ENCODE measurements at regions not wholly inside any gene's neighbourhood (a gene's known extent, or its start where the extent isn't known, plus 50 kb on each side); places are given as distances from the start of the nearest gene placed in this dataset.

DNA sequence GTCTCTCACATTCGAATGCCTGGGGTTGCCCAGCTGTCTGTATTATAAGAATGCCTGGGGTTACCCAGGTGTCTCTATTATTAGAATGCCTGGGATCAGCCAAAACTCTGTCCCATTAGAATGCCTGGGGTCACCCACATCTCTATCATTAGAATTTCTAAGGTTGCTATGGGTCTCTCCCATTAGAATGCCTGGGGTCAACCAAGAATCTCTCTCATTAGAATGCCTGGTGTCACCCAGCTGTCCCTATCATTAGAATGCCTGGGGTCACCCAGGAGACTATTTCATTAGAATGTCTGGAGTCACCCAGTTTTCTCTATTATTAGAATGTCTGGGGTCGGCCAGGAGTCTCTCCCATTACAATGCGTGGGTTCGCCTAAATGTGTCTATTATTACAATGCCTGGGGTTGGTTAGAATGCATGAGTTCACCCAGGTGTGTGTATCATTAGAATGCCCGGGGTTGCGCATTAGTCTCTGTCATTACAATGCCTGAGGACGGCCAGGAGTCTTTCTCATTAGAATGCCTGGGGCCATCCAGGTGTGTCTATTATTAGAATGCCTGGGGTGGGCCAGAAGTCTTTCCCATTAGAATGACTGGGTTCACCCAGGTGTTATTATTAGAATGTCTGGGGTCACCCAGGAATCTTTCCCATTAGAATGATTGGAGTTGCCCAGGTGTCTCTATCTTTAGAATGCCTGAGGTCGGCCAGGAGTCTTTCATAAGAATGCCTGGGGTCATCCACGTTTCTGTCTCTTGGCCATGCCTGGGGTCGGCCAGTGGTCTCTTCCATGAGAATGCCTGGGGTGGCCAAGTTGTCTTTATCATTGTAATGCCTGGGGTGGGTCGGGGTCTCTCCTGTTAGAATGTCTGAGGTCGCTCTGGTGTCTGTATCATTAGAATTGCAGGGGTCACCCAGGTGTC is 59.6 kb downstream of the RNF187 start:
- DNase-seq (ENCODE audit: low read depth in 1 of 2, low spot score in 1 of 2), result no peak

DNA sequence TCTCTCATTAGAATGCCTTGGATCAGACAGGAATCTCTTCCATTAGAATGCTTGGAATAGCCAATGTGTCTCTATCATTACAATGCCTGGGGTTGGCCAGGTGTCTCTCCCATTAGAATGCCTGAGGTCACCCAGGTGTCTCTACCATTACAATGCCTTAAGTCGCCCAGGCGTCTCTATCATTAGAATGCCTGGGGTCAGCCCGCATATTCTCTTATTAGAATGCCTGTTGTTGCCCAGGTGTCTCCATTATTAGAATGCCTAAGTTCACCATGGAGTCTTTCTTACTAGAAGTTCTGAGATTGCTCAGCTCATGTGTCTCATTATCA is 60.2 kb downstream of the RNF187 start:
- no peak for DNase-seq (ENCODE audit: low read depth in 1 of 2, low spot score in 1 of 2)

- DNase-seq (ENCODE audit: low read depth in 1 of 2, low spot score in 1 of 2), result no peak
Measured at GRCh38 chr1:228548788-228549187, 61.6 kb downstream of the RNF187 start.

GRCh38 chr1:228552596-228553176 is 65.5 kb downstream of the RNF187 start:
- no peak for DNase-seq (ENCODE audit: low read depth in 1 of 2, low spot score in 1 of 2)

GRCh38 chr1:228554107-228554506 is 66.9 kb downstream of the RNF187 start:
- DNase-seq (ENCODE audit: low read depth in 1 of 2, low spot score in 1 of 2), result no peak

DNA sequence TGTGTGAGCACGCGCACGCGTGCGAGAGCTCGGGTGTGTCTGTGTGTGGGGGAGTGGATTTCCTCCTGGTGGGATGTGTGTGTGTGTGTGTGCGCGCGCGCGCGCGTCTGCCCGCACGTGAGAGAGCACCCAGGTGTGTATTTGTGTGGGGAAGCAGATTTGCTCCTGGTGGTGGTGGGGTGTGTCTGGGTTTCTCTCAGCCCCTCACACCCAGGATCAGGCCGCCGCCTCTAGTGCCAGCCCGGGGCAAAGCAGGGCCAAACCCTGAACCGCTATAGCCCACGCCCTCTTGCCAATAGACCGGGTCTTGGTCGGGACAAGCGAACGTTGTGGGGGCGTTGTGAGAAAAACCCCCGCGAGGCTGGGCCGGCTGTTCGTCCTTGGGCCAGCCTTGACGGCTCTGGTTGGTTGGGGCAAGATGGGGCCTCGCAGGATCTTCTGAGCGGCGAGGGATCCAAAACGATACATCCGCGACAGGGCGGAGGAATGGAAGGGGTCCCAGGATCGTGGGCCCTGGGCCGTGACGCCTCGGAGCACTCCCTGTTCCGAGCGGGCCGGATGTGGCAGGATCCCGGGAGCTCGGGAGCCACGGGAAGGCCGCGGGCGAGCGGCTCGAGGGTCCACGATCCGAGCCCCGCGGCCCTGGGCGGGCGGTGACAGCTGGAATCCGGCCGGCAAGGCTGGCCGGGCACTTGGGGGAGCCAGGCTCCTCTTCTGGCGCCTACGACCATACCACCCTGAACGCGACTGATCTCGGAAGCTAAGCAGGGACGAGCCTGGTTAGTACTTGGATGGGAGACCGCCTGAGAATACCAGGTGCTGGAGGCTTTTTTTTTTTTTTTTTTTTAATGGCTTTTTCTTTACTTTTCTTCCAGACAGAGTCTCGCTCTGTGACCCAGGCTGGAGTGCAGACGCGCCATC is 68.2 kb downstream of the RNF187 start:
- no peak for DNase-seq (ENCODE audit: low read depth in 1 of 2, low spot score in 1 of 2)

GRCh38 chr1:228556634-228557430 is 69.7 kb downstream of the RNF187 start:
- peak in 1 of 2 donors; percentile 20 for DNase-seq (ENCODE audit: low read depth in 1 of 2, low spot score in 1 of 2)
